H9 (cell line): ENCODE measurements at regions not wholly inside any gene's neighbourhood (a gene's known extent, or its start where the extent isn't known, plus 50 kb on each side); places are given as distances from the start of the nearest gene placed in this dataset.
A peak's percentile ranks its signal among the peaks of the same experiment; 100 is the strongest.

Source experiments
- DNase-seq: peaks from one replicate; pipeline ENCODE4 v3.0.0-alpha.2; 2017
- H2AFZ ChIP-seq: one replicate; pipeline ENCODE4 v1.6.1; 2013; ENCODE audit warnings: mild to moderate bottlenecking, low read length, control low read depth, moderate library complexity
- H2AK5ac ChIP-seq: 2 replicates; pipeline ENCODE4 v1.6.1; 2013; ENCODE audit warnings: low read length, control low read depth, mixed read lengths; ENCODE audit not compliant: insufficient read length
- H2BK120ac ChIP-seq: one replicate; pipeline ENCODE4 v1.6.1; 2013; ENCODE audit warnings: low read depth, mild to moderate bottlenecking, low read length, control low read depth, inconsistent platforms; ENCODE audit not compliant: poor library complexity, severe bottlenecking
- H2BK12ac ChIP-seq: 2 replicates; pipeline ENCODE4 v1.6.1; 2013; ENCODE audit warnings: low read length, control low read depth, mixed read lengths, low read depth; ENCODE audit not compliant: insufficient read length
- H2BK15ac ChIP-seq: 2 replicates; pipeline ENCODE4 v1.6.1; 2013; ENCODE audit warnings: low read depth, low read length, control low read depth
- H2BK20ac ChIP-seq: one replicate; pipeline ENCODE4 v1.6.1; 2013; ENCODE audit warnings: low read depth, mild to moderate bottlenecking, low read length, control low read depth, inconsistent platforms; ENCODE audit not compliant: poor library complexity, severe bottlenecking
- H2BK5ac ChIP-seq: 2 replicates; pipeline ENCODE4 v1.6.1; 2013; ENCODE audit warnings: low read length, control low read depth, mixed read lengths; ENCODE audit not compliant: insufficient read length
- H3K14ac ChIP-seq: 2 replicates; pipeline ENCODE4 v1.6.1; 2013; ENCODE audit warnings: low read length, control low read depth; ENCODE audit not compliant: insufficient read depth
- H3K18ac ChIP-seq: 2 replicates; pipeline ENCODE4 v1.6.1; 2013; ENCODE audit warnings: low read depth, mild to moderate bottlenecking, mixed read lengths, low read length, control low read depth; ENCODE audit not compliant: insufficient read length
- H3K23ac ChIP-seq: 2 replicates; pipeline ENCODE4 v1.6.1; 2013; ENCODE audit warnings: low read length, control low read depth, mixed read lengths, low read depth; ENCODE audit not compliant: insufficient read length
- H3K23me2 ChIP-seq: 2 replicates; pipeline ENCODE4 v1.6.1; 2013; ENCODE audit warnings: low read depth, mild to moderate bottlenecking, mixed read lengths, low read length, control low read depth; ENCODE audit not compliant: insufficient read length, poor library complexity, severe bottlenecking
- H3K27ac ChIP-seq: 2 replicates; pipeline ENCODE4 v1.5.1; 2013; ENCODE audit warnings: low read length, control low read depth, mixed read lengths, low read depth; ENCODE audit not compliant: insufficient read length
- H3K27me3 ChIP-seq: 2 replicates; pipeline ENCODE4 v1.6.1; 2013; ENCODE audit warnings: low read length, control low read depth, inconsistent platforms; ENCODE audit not compliant: insufficient read depth
- H3K4ac ChIP-seq: 2 replicates; pipeline ENCODE4 v1.6.1; 2013; ENCODE audit warnings: low read depth, mild to moderate bottlenecking, control low read depth, inconsistent platforms, low read length, moderate library complexity
- H3K4me1 ChIP-seq: 2 replicates; pipeline ENCODE4 v1.6.1; 2013; ENCODE audit warnings: low read length, control low read depth, inconsistent platforms; ENCODE audit not compliant: insufficient read depth
- H3K4me2 ChIP-seq: 2 replicates; pipeline ENCODE4 v1.6.1; 2013; ENCODE audit warnings: low read length, control low read depth, mixed read lengths; ENCODE audit not compliant: insufficient read length, insufficient read depth
- H3K56ac ChIP-seq: 2 replicates; pipeline ENCODE4 v1.6.1; 2013; ENCODE audit warnings: low read depth, mild to moderate bottlenecking, mixed read lengths, low read length, control low read depth; ENCODE audit not compliant: insufficient read length
- H3K79me1 ChIP-seq: 2 replicates; pipeline ENCODE4 v1.6.1; 2013; ENCODE audit warnings: low read depth, mild to moderate bottlenecking, moderate library complexity, low read length, control low read depth, inconsistent platforms; ENCODE audit not compliant: insufficient read depth, poor library complexity, severe bottlenecking
- H3K79me2 ChIP-seq: 2 replicates; pipeline ENCODE4 v1.6.1; 2013; ENCODE audit warnings: low read length, control low read depth, inconsistent platforms; ENCODE audit not compliant: insufficient read depth
- H3K9ac ChIP-seq: 2 replicates; pipeline ENCODE4 v1.6.1; 2013; ENCODE audit warnings: low read length, control low read depth, mixed read lengths; ENCODE audit not compliant: insufficient read length; ENCODE audit errors: extremely low read depth
- H3K9me3 ChIP-seq: one replicate; pipeline ENCODE4 v1.6.1; 2013; ENCODE audit warnings: low read depth, low read length, inconsistent platforms; ENCODE audit not compliant: control insufficient read depth
- H3T11ph ChIP-seq: one replicate; pipeline ENCODE4 v1.6.1; 2013; ENCODE audit warnings: mild to moderate bottlenecking, low read length, control low read depth, inconsistent platforms
- H4K20me1 ChIP-seq: one replicate; pipeline ENCODE4 v1.6.1; 2013; ENCODE audit not compliant: control insufficient read depth, insufficient read length, insufficient read depth
- H4K5ac ChIP-seq: 2 replicates; pipeline ENCODE4 v1.6.1; 2013; ENCODE audit warnings: low read depth, mild to moderate bottlenecking, mixed read lengths, low read length, control low read depth; ENCODE audit not compliant: insufficient read length
- H4K8ac ChIP-seq: replicated peaks from 2 replicates; pipeline ENCODE4 v1.6.1; 2013; ENCODE audit warnings: low read length, control low read depth, mixed read lengths, low read depth; ENCODE audit not compliant: insufficient read length
- H4K91ac ChIP-seq: 2 replicates; pipeline ENCODE4 v1.6.1; 2013; ENCODE audit warnings: low read depth, mild to moderate bottlenecking, moderate library complexity, mixed read lengths, low read length, control low read depth; ENCODE audit not compliant: insufficient read length
- H3K27ac Mint-ChIP-seq, 3 experiments: 2 replicates in 2 of 3; 3 replicates in 1 of 3; pipeline ENCODE4 v1.8.0; 2020 to 2021; ENCODE audit warnings: mixed read lengths in 3 of 3, mild to moderate bottlenecking in 1 of 3, moderate library complexity in 1 of 3
- H3K27me3 Mint-ChIP-seq: 2 replicates; pipeline ENCODE4 v1.8.0; 2021; ENCODE audit warnings: low read depth, mild to moderate bottlenecking, moderate library complexity, mixed read lengths
- H3K36me3 Mint-ChIP-seq, 3 experiments: 2 replicates in 2 of 3; 3 replicates in 1 of 3; pipeline ENCODE4 v1.8.0; 2020 to 2021; ENCODE audit warnings: low read depth in 3 of 3, mixed read lengths in 3 of 3; ENCODE audit not compliant: insufficient read depth in 1 of 3
- H3K4me1 Mint-ChIP-seq, 2 experiments: 2 replicates each; pipeline ENCODE4 v1.8.0; 2020; ENCODE audit warnings: mixed read lengths in 2 of 2
- H3K4me3 Mint-ChIP-seq, 2 experiments: 2 replicates in 1 of 2; 3 replicates in 1 of 2; pipeline ENCODE4 v1.8.0; 2020 to 2021; ENCODE audit warnings: mild to moderate bottlenecking in 2 of 2, mixed read lengths in 2 of 2, moderate library complexity in 1 of 2
- H3K9me3 Mint-ChIP-seq, 2 experiments: 2 replicates in 1 of 2; 3 replicates in 1 of 2; pipeline ENCODE4 v1.8.0; 2020; ENCODE audit warnings: mild to moderate bottlenecking in 2 of 2, mixed read lengths in 2 of 2, moderate library complexity in 1 of 2
- CTCF ChIP-seq: fragments of 200-600 bp; sonication (generic); conservative IDR thresholded peaks from 3 replicates; pipeline ENCODE4 v1.8.0; 2021; ENCODE audit warnings: antibody characterized with exemption, mild to moderate bottlenecking
- WGBS: extraction: QIAGEN DNeasy Blood & Tissue Kit; methylation state at CpG from one replicate; pipeline ENCODE4 v1.1.7; 2013; ENCODE audit warnings: missing lambda C conversion rate, low lambda C conversion rate, mixed read lengths; ENCODE audit not compliant: insufficient read length; ENCODE audit errors: extremely low coverage; 5-methylcytosine and 5-hydroxymethylcytosine counted together

- Histone ChIP-seq H3T11ph (no peak overlapping the region), H3K4me1 (peaks cover 5% of the 10 kb centered on the region; the same call in 1 of the 2 replicates), H3K9me3 (no peaks in the 10 kb centered on the region), H2AFZ (no peak overlapping the region), H3K23ac (no peak overlapping the region), H4K8ac (no peak overlapping the region), H3K79me1 (no peaks in the 10 kb centered on the region), H2BK12ac (no peak overlapping the region), H3K4ac (no peak overlapping the region), H2BK5ac (no peak overlapping the region), H2BK15ac (no peak overlapping the region), H2BK120ac (no peak overlapping the region), H3K23me2 (peaks cover 6% of the 10 kb centered on the region), H2AK5ac (no peak overlapping the region), H3K27ac (no peak overlapping the region), H3K79me2 (no peaks in the 10 kb centered on the region), H2BK20ac (no peak overlapping the region), H3K9ac (no peak overlapping the region), H3K14ac (no peak overlapping the region), H3K4me2 (no peak overlapping the region), H3K18ac (no peak overlapping the region), H4K91ac (no peak overlapping the region), H3K56ac (no peak overlapping the region), H4K20me1 (no peaks in the 10 kb centered on the region), H3K27me3 (peaks cover 41% of the 10 kb centered on the region), H4K5ac (no peak overlapping the region)
- TF ChIP-seq CTCF = no peak
- H3K27me3 Mint-ChIP-seq = peaks cover 39% of the 10 kb centered on the region
- DNase-seq = peak; percentile 100
- peaks cover 24 to 33% of the 10 kb centered on the region in 2 experiments for H3K4me1 Mint-ChIP-seq
- H3K36me3 Mint-ChIP-seq = no peaks in the 10 kb centered on the region
- peak overlapping the region in 2 of 3 experiments; percentile 57 to 72; a peak in 1 of 7 replicates for H3K27ac Mint-ChIP-seq
- peaks cover 4 to 7% of the 10 kb centered on the region in 2 experiments; a peak in 2 of 5 replicates for H3K9me3 Mint-ChIP-seq
- H3K4me3 Mint-ChIP-seq = peak overlapping the region in 1 of 2 experiments; percentile 67; a peak in 2 of 5 replicates
- no CpG with 5 or more reads among the region's 45 CpGs for WGBS
Observed at GRCh38 chr7:25862261-25863004, 289.6 kb upstream of the NFE2L3 start.
